ENCODE measurements at regions not wholly inside any gene's neighbourhood (a gene's known extent, or its start where the extent isn't known, plus 50 kb on each side); places are given as distances from the start of the nearest gene placed in this dataset.

- H3K27ac ChIP-seq = peak overlapping the region; percentile 18
- intact Hi-C loops (cut with DNase I) = no loop called here
- DNase-seq (no peak), ATAC-seq (no peak)
- TF ChIP-seq CTCF (IDR thresholded peaks at IDR 0.05) = no peak
- no peak overlapping the region for H3K4me3 ChIP-seq
- H3K9me3 ChIP-seq = no peaks in the 10 kb centered on the region
- no peaks in the 10 kb centered on the region for H3K36me3 ChIP-seq
- no peaks in the 10 kb centered on the region for H3K27me3 ChIP-seq (ENCODE audit: low read depth)
- H3K4me1 ChIP-seq = peaks cover 28% of the 10 kb centered on the region
These were observed 107.6 kb downstream of the TSEN15 start for GRCh38 chr1:184158896-184159681.

- Histone ChIP-seq H3K27ac (no peak overlapping the region), H3K4me1 (peaks cover 33% of the 10 kb centered on the region), H3K27me3 (ENCODE audit: low read depth) (no peaks in the 10 kb centered on the region), H3K36me3 (no peaks in the 10 kb centered on the region), H3K4me3 (no peak overlapping the region), H3K9me3 (no peaks in the 10 kb centered on the region)
- TF ChIP-seq CTCF (IDR thresholded peaks at IDR 0.05) = no peak
- intact Hi-C loops (cut with DNase I) = no loop called here
- ATAC-seq (peak in 1 of 2 donors; percentile 19), DNase-seq (no peak)
These were observed 108.7 kb downstream of the TSEN15 start for GRCh38 chr1:184160236-184160635.

GRCh38 chr1:184161071-184161698 is 109.7 kb downstream of the TSEN15 start:
- Histone ChIP-seq H3K4me3 (no peak overlapping the region), H3K9me3 (no peaks in the 10 kb centered on the region), H3K27ac (peak overlapping the region; percentile 20), H3K27me3 (ENCODE audit: low read depth) (no peaks in the 10 kb centered on the region), H3K36me3 (no peaks in the 10 kb centered on the region), H3K4me1 (peaks cover 33% of the 10 kb centered on the region)
- no peak for TF ChIP-seq CTCF (IDR thresholded peaks at IDR 0.05)
- intact Hi-C loops (cut with DNase I) = no loop called here
- DNase-seq = no peak
- peak; percentile 67 to 71 for ATAC-seq

- DNase-seq = no peak
- H3K27ac ChIP-seq = peak overlapping the region; percentile 21
- H3K4me3 ChIP-seq = no peak overlapping the region
- H3K36me3 ChIP-seq = no peaks in the 10 kb centered on the region
- intact Hi-C loops (cut with DNase I) = no loop called here
- peaks cover 33% of the 10 kb centered on the region for H3K4me1 ChIP-seq
- no peak for ATAC-seq
- no peaks in the 10 kb centered on the region for H3K9me3 ChIP-seq
- no peak for TF ChIP-seq CTCF (IDR thresholded peaks at IDR 0.05)
- H3K27me3 ChIP-seq (ENCODE audit: low read depth) = no peaks in the 10 kb centered on the region
These were observed 110.8 kb downstream of the TSEN15 start for GRCh38 chr1:184162281-184162680.

- H3K9me3 ChIP-seq = no peaks in the 10 kb centered on the region
- no peaks in the 10 kb centered on the region for H3K36me3 ChIP-seq
- no peak overlapping the region for H3K27ac ChIP-seq
- DNase-seq = no peak
- H3K4me3 ChIP-seq = no peak overlapping the region
- intact Hi-C loops (cut with DNase I) = no loop called here
- TF ChIP-seq CTCF (IDR thresholded peaks at IDR 0.05) = no peak
- ATAC-seq = peak; percentile 33 to 39
- H3K27me3 ChIP-seq (ENCODE audit: low read depth) = no peaks in the 10 kb centered on the region
- peaks cover 33% of the 10 kb centered on the region for H3K4me1 ChIP-seq
These were observed 112.3 kb downstream of the TSEN15 start for GRCh38 chr1:184163674-184164465.
